HepG2 (cell line): ENCODE measurements at regions not wholly inside any gene's neighbourhood (a gene's known extent, or its start where the extent isn't known, plus 50 kb on each side); places are given as distances from the start of the nearest gene placed in this dataset.
A peak's percentile ranks its signal among the peaks of the same experiment; 100 is the strongest.

ENCODE experiments used
- ATAC-seq: fragments of 200-7000 bp; cut with Tn5 transposase; 3 replicates; pipeline ENCODE4 v1.9.1; 2020; ENCODE audit warnings: mild to moderate bottlenecking, moderate library complexity
- BruUV-seq: library from RNA; stranded (reverse); fragments of 400-500 nt; replicated peaks from 2 replicates; lab custom pipeline; 2021; lab: Mats Ljungman, UMichigan
- CTCF ChIA-PET: fragments of 300-600 bp; formaldehyde crosslinking; extraction: SDS; loops from one replicate; lab custom pipeline; 2021; ENCODE audit warnings: low total read pairs, inconsistent platforms, low intra/inter-chr PET ratio; lab: Yijun Ruan, JAX
- POLR2A ChIA-PET: fragments of 350-600 bp; sonication (Branson Sonifier 250); formaldehyde crosslinking; loops from one replicate; lab custom pipeline; 2020; ENCODE audit warnings: antibody characterized with exemption, inconsistent platforms; lab: Yijun Ruan, JAX
- DNase-seq: peaks from one replicate; pipeline ENCODE4 v3.0.0-alpha.2; 2015; ENCODE audit warnings: low spot score
- FAIRE-seq: peaks from 3 replicates; lab custom pipeline; 2011; peaks lifted over from hg19 to GRCh38; lab: Jason Lieb, UNC
- H2AFZ ChIP-seq: one replicate; pipeline ENCODE4 v1.6.1; 2011; ENCODE audit warnings: low read length, inconsistent platforms
- H3K27ac ChIP-seq: fragments of 300-600 bp; 3 replicates; pipeline ENCODE4 v1.8.0; 2011; ENCODE audit warnings: mixed run types, mild to moderate bottlenecking, mixed read lengths, low read length, inconsistent platforms; ENCODE audit not compliant: insufficient read depth; ENCODE audit errors: extremely low read length
- H3K27me3 ChIP-seq, 2 experiments: fragments of 200-600 bp in 1 of 2; 2 replicates in 1 of 2; 3 replicates in 1 of 2; pipeline versions ENCODE4 v1.6.0 to v1.8.0; 2011; ENCODE audit warnings: low read length in 2 of 2, mild to moderate bottlenecking in 2 of 2, moderate library complexity in 2 of 2, inconsistent platforms in 1 of 2; ENCODE audit not compliant: insufficient read depth in 2 of 2, control insufficient read depth in 1 of 2
- H3K36me3 ChIP-seq, 2 experiments: fragments of 200-600 bp in 1 of 2; replicated peaks in 1 of 2; 2 replicates in 1 of 2; 3 replicates in 1 of 2; pipeline versions ENCODE4 v1.5.1 to v1.8.0; 2011; ENCODE audit warnings: low read length in 2 of 2, inconsistent platforms in 1 of 2; ENCODE audit not compliant: insufficient read depth in 2 of 2, control insufficient read depth in 1 of 2
- H3K4me1 ChIP-seq: 2 replicates; pipeline ENCODE4 v1.5.1; 2012; ENCODE audit warnings: low read length, inconsistent platforms; ENCODE audit not compliant: insufficient read depth
- H3K4me2 ChIP-seq: 2 replicates; pipeline ENCODE4 v1.6.0; 2011; ENCODE audit warnings: low read depth, low read length, inconsistent platforms
- H3K4me3 ChIP-seq, 3 experiments: fragments of 200-600 bp in 1 of 3; sonication (generic), shearing (Covaris generic) in 1 of 3; replicated peaks in 1 of 3; 2 replicates each; pipeline ENCODE4 v1.5.1; 2011 to 2016; ENCODE audit warnings: low read length in 3 of 3, inconsistent platforms in 2 of 3, low read depth in 2 of 3, mild to moderate bottlenecking in 2 of 3, control low read depth in 1 of 3, mixed read lengths in 1 of 3; ENCODE audit not compliant: insufficient read depth in 1 of 3
- H3K79me2 ChIP-seq: one replicate; pipeline ENCODE4 v1.6.1; 2011; ENCODE audit warnings: low read length, inconsistent platforms; ENCODE audit not compliant: insufficient read depth
- H3K9ac ChIP-seq: 2 replicates; pipeline ENCODE4 v1.6.0; 2011; ENCODE audit warnings: mild to moderate bottlenecking, low read depth, low read length, inconsistent platforms; ENCODE audit not compliant: insufficient read depth
- H3K9me3 ChIP-seq: 2 replicates; pipeline ENCODE4 v1.5.1; 2012; ENCODE audit warnings: mild to moderate bottlenecking, low read length
- H4K20me1 ChIP-seq: 2 replicates; pipeline ENCODE4 v1.6.0; 2011; ENCODE audit warnings: inconsistent platforms, mild to moderate bottlenecking, low read length, moderate library complexity; ENCODE audit not compliant: insufficient read depth
- FOSL1 ChIP-seq: sonication (generic); formaldehyde crosslinking; IDR thresholded peaks from 2 replicates; pipeline ENCODE4 v1.9.0; 2021; ENCODE audit warnings: missing genetic modification reagents, borderline replicate concordance
- GLI4 ChIP-seq: sonication (generic); formaldehyde crosslinking; IDR thresholded peaks from 2 replicates; pipeline ENCODE4 v1.5.1; 2020; ENCODE audit warnings: missing genetic modification reagents, mild to moderate bottlenecking, moderate library complexity, borderline replicate concordance
- GZF1 ChIP-seq: sonication (generic); formaldehyde crosslinking; IDR thresholded peaks from 2 replicates; pipeline ENCODE4 v1.5.1; 2020; ENCODE audit warnings: mild to moderate bottlenecking, missing genetic modification reagents
- RNF2 ChIP-seq: fragments of 450-650 bp; conservative IDR thresholded peaks from 2 replicates; pipeline ENCODE4 v1.6.1; 2016; ENCODE audit warnings: low read depth
- ZNF354B ChIP-seq: sonication (generic); formaldehyde crosslinking; IDR thresholded peaks from 2 replicates; pipeline ENCODE4 v1.8.0; 2022; ENCODE audit warnings: mild to moderate bottlenecking, missing genetic modification reagents
- WGBS: methylation state at CpG from one replicate; pipeline ENCODE4 v1.1.6; 2017; ENCODE audit warnings: low lambda C conversion rate; 5-methylcytosine and 5-hydroxymethylcytosine counted together
- in situ Hi-C: cut with HindIII; loops from 2 replicates; pipeline ENCODE4 v1.10.0; 2017; ENCODE audit warnings: low pct_unique_long_range_greater_than_20kb; ENCODE audit not compliant: extremely low pct_ligation_motif_present
- intact Hi-C: fragments of 100-400 bp; cut with micrococcal nuclease; formaldehyde crosslinking; loops from one replicate; pipeline ENCODE4 v1.10.0; 2022; ENCODE audit not compliant: unreplicated experiment
- TF ChIP-seq, protein P1 (sequence below): sonication (generic); formaldehyde crosslinking; IDR thresholded peaks from 2 replicates; pipeline ENCODE4 v1.5.1; 2020; ENCODE audit warnings: mild to moderate bottlenecking, missing genetic modification reagents, borderline replicate concordance
- TF ChIP-seq, protein P2 (sequence below): sonication (generic); formaldehyde crosslinking; IDR thresholded peaks from 2 replicates; pipeline ENCODE4 v1.4.0; 2020; ENCODE audit warnings: mild to moderate bottlenecking, missing genetic modification reagents

DNA sequence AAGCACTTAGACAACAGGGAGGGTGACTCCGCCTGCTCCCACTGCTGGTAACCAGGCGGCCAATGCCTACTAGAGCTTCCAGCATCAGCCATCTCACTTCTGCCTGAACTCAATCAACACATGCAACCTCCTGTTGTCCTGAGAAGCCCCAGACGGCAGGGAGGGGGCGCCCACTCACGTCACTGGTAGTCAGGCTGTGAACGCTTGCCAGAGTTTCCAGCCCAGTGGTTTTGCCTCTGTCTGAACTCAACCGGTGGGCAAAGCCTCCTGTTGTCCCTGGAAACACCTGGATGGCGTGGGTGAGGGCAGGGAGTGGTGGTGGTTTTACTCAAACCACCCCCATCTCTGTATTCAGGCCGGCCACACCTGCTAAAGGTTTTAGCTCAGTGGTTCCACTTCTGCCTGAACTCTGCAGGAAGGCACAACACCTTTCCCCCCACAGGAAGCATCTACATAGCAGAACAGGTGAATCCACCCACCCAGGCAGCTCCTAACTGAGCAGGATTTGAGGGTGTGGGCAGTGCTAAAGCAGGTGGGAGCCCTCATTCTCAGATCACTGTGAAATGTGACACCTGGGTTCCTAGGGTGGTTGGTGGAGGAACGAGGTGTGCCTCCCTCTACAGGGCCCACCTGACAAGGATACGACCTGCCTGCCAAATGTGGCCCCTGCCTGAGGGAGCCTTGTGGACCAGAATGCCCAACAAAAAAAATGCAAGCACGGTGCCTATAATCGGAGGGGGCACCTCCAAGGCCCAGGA is 563.0 kb upstream of the SEMA3D start:
- H3K4me2 ChIP-seq = no peak overlapping the region
- H3K27ac ChIP-seq = no peak overlapping the region
- intact Hi-C loops (loop anchor here (1.0 to 10.0 kb wide), 4 partner anchors 101 to 719 kb away; no protein-coding TSS in a partner anchor), in situ Hi-C loops (loop anchor here (10.0 kb wide), 1 partner anchor 715 kb away; no protein-coding TSS in a partner anchor)
- H3K36me3 ChIP-seq = no peaks in the 10 kb centered on the region
- POLR2A ChIA-PET = no interaction called here
- no TSS peak for BruUV-seq
- ATAC-seq (peak; percentile 76), DNase-seq (no peak), FAIRE-seq (no peak)
- no peaks in the 10 kb centered on the region for H3K4me1 ChIP-seq
- TF ChIP-seq GZF1 (CRISPR knock-in tag) = no peak
- no peak for TF ChIP-seq FOSL1
- TF ChIP-seq, protein P1, sequence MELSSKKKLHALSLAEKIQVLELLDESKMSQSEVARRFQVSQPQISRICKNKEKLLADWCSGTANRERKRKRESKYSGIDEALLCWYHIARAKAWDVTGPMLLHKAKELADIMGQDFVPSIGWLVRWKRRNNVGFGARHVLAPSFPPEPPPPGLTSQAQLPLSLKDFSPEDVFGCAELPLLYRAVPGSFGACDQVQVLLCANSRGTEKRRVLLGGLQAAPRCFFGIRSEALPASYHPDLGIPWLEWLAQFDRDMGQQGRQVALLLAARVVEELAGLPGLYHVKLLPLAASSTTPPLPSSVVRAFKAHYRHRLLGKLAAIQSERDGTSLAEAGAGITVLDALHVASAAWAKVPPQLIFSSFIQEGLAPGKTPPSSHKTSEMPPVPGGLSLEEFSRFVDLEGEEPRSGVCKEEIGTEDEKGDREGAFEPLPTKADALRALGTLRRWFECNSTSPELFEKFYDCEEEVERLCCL (CRISPR knock-in tag) = no peak
- no peak for TF ChIP-seq ZNF354B (CRISPR knock-in tag)
- TF ChIP-seq, protein P2, sequence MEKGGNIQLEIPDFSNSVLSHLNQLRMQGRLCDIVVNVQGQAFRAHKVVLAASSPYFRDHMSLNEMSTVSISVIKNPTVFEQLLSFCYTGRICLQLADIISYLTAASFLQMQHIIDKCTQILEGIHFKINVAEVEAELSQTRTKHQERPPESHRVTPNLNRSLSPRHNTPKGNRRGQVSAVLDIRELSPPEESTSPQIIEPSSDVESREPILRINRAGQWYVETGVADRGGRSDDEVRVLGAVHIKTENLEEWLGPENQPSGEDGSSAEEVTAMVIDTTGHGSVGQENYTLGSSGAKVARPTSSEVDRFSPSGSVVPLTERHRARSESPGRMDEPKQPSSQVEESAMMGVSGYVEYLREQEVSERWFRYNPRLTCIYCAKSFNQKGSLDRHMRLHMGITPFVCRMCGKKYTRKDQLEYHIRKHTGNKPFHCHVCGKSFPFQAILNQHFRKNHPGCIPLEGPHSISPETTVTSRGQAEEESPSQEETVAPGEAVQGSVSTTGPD = no peak
- no peak for TF ChIP-seq GLI4
- no peak for TF ChIP-seq RNF2
- 7% methylated on average over 8 of the region's 13 CpGs for WGBS
- H3K9me3 ChIP-seq = peaks cover 14% of the 10 kb centered on the region
- H2AFZ ChIP-seq = no peak overlapping the region
- CTCF ChIA-PET = interaction anchor here (1.0 to 2.3 kb wide), 2 partner anchors 708 to 719 kb away, joined by 3 to 17 read pairs; no protein-coding TSS in a partner anchor
- no peak overlapping the region for H3K9ac ChIP-seq
- no peaks in the 10 kb centered on the region for H3K27me3 ChIP-seq
- no peak overlapping the region for H3K4me3 ChIP-seq
- no peaks in the 10 kb centered on the region for H4K20me1 ChIP-seq
- no peaks in the 10 kb centered on the region for H3K79me2 ChIP-seq
